ENCODE measurements at regions not wholly inside any gene's neighbourhood (a gene's known extent, or its start where the extent isn't known, plus 50 kb on each side); places are given as distances from the start of the nearest gene placed in this dataset.

- H3K4me3 ChIP-seq (ENCODE audit: low read depth, low read length) = no peak overlapping the region
- no peak for TF ChIP-seq CTCF (IDR thresholded peaks at IDR 0.05; ENCODE audit: low read depth, low read length)
Measured at GRCh38 chr13:67996101-67996500, 766.0 kb upstream of the PCDH9 start.

- TF ChIP-seq CTCF (IDR thresholded peaks at IDR 0.05; ENCODE audit: low read depth, low read length) = no peak
- no peak overlapping the region for H3K4me3 ChIP-seq (ENCODE audit: low read depth, low read length)
Measured at GRCh38 chr13:67990868-67991267, 760.7 kb upstream of the PCDH9 start.

- TF ChIP-seq CTCF (IDR thresholded peaks at IDR 0.05; ENCODE audit: low read depth, low read length) = no peak
- H3K4me3 ChIP-seq (ENCODE audit: low read depth, low read length) = no peak overlapping the region
Measured at GRCh38 chr13:67986234-67986633, 756.1 kb upstream of the PCDH9 start.

- H3K4me3 ChIP-seq (ENCODE audit: low read depth, low read length) = no peak overlapping the region
- no peak for TF ChIP-seq CTCF (IDR thresholded peaks at IDR 0.05; ENCODE audit: low read depth, low read length)
Measured at GRCh38 chr13:67977066-67977465, 746.9 kb upstream of the PCDH9 start.

GRCh38 chr13:67971291-67971690, 741.2 kb upstream of the PCDH9 start:
- no peak overlapping the region for H3K4me3 ChIP-seq (ENCODE audit: low read depth, low read length)
- TF ChIP-seq CTCF (IDR thresholded peaks at IDR 0.05; ENCODE audit: low read depth, low read length) = no peak

- no peak for TF ChIP-seq CTCF (IDR thresholded peaks at IDR 0.05; ENCODE audit: low read depth, low read length)
- no peak overlapping the region for H3K4me3 ChIP-seq (ENCODE audit: low read depth, low read length)
Measured at GRCh38 chr13:67967031-67967430, 736.9 kb upstream of the PCDH9 start.

- H3K4me3 ChIP-seq (ENCODE audit: low read depth, low read length) = no peak overlapping the region
- TF ChIP-seq CTCF (IDR thresholded peaks at IDR 0.05; ENCODE audit: low read depth, low read length) = no peak
Measured at GRCh38 chr13:67966065-67966464, 735.9 kb upstream of the PCDH9 start.

Measured in WI38 (cell line).